H1 (cell line): ENCODE measurements at regions not wholly inside any gene's neighbourhood (a gene's known extent, or its start where the extent isn't known, plus 50 kb on each side); places are given as distances from the start of the nearest gene placed in this dataset.

Experiments used
- CTCF ChIA-PET: fragments of 300-600 bp; sonication (Branson Sonifier 250); formaldehyde crosslinking; loops from one replicate; lab custom pipeline; 2021; ENCODE audit not compliant: partially characterized antibody; lab: Charles Lee
- POLR2A ChIA-PET: fragments of 300-600 bp; sonication (Branson Sonifier 250); formaldehyde crosslinking; loops from one replicate; lab custom pipeline; 2021; ENCODE audit warnings: inconsistent platforms; ENCODE audit not compliant: partially characterized antibody; lab: Charles Lee
- DNase-seq, 2 experiments: peaks; one replicate each; pipeline versions ENCODE4 v3.0.0 to v3.0.0-alpha.2; 2010 to 2022; ENCODE audit warnings: low spot score in 2 of 2, low read depth in 1 of 2, mixed read lengths in 1 of 2
- FAIRE-seq: peaks from 2 replicates; lab custom pipeline; 2011; peaks lifted over from hg19 to GRCh38; lab: Jason Lieb, UNC
- H2AFZ ChIP-seq: 2 replicates; pipeline ENCODE4 v1.8.1; 2012; ENCODE audit warnings: low read length, inconsistent platforms
- H2AK5ac ChIP-seq: 2 replicates; pipeline ENCODE4 v1.6.1; 2013; ENCODE audit warnings: low read depth, low read length
- H2BK120ac ChIP-seq: replicated peaks from 2 replicates; pipeline ENCODE3; 2013; ENCODE audit warnings: low read depth, low read length, inconsistent platforms
- H2BK12ac ChIP-seq: 2 replicates; pipeline ENCODE4 v1.6.1; 2013; ENCODE audit warnings: low read depth, low read length
- H2BK15ac ChIP-seq: 2 replicates; pipeline ENCODE4 v1.6.1; 2013; ENCODE audit warnings: low read length
- H2BK20ac ChIP-seq: 2 replicates; pipeline ENCODE4 v1.6.1; 2013; ENCODE audit warnings: low read length
- H2BK5ac ChIP-seq: 2 replicates; pipeline ENCODE4 v1.6.1; 2013; ENCODE audit warnings: low read depth, low read length
- H3K14ac ChIP-seq: 2 replicates; pipeline ENCODE4 v1.6.1; 2013; ENCODE audit warnings: inconsistent platforms; ENCODE audit not compliant: insufficient read length
- H3K18ac ChIP-seq: 2 replicates; pipeline ENCODE4 v1.6.1; 2013; ENCODE audit warnings: low read length; ENCODE audit errors: extremely low read depth
- H3K23ac ChIP-seq: 2 replicates; pipeline ENCODE4 v1.6.1; 2013; ENCODE audit warnings: inconsistent platforms; ENCODE audit not compliant: insufficient read length
- H3K23me2 ChIP-seq: 2 replicates; pipeline ENCODE4 v1.6.1; 2013; ENCODE audit warnings: low read depth, low read length
- H3K27ac ChIP-seq: 2 replicates; pipeline ENCODE4 v1.6.1; 2011; ENCODE audit warnings: low read depth, low read length, inconsistent platforms
- H3K27me3 ChIP-seq, 4 experiments: replicated peaks in 1 of 4; 1 replicate in 1 of 4; 2 replicates in 3 of 4; pipeline versions ENCODE4 v1.6.1 to v1.8.1; 2011 to 2013; ENCODE audit warnings: low read length in 3 of 4, mild to moderate bottlenecking in 3 of 4, inconsistent platforms in 2 of 4, mixed read lengths in 2 of 4, moderate library complexity in 1 of 4; ENCODE audit not compliant: control insufficient read depth in 3 of 4, insufficient read depth in 3 of 4; ENCODE audit errors: extremely low read depth in 1 of 4
- H3K36me3 ChIP-seq, 4 experiments: 2 replicates each; pipeline versions ENCODE4 v1.6.1 to v1.8.1; 2011 to 2013; ENCODE audit warnings: mild to moderate bottlenecking in 4 of 4, low read length in 3 of 4, moderate library complexity in 2 of 4, control low read depth in 1 of 4, inconsistent platforms in 1 of 4; ENCODE audit not compliant: insufficient read depth in 4 of 4, control insufficient read depth in 2 of 4
- H3K4ac ChIP-seq: replicated peaks from 2 replicates; pipeline ENCODE3; 2013; ENCODE audit warnings: low read length, low read depth, mixed read lengths, inconsistent platforms; ENCODE audit not compliant: insufficient read length
- H3K4me1 ChIP-seq, 4 experiments: replicated peaks in 1 of 4; 1 replicate in 1 of 4; 2 replicates in 3 of 4; pipeline versions ENCODE4 v1.6.1 to v1.8.1; 2011 to 2013; ENCODE audit warnings: low read length in 3 of 4, inconsistent platforms in 2 of 4, mixed read lengths in 1 of 4; ENCODE audit not compliant: insufficient read depth in 4 of 4, control insufficient read depth in 3 of 4
- H3K4me2 ChIP-seq, 2 experiments: 2 replicates each; pipeline versions ENCODE4 v1.6.1 to v1.8.1; 2011 to 2013; ENCODE audit warnings: low read depth in 2 of 2, low read length in 2 of 2, control low read depth in 1 of 2, inconsistent platforms in 1 of 2, mild to moderate bottlenecking in 1 of 2; ENCODE audit not compliant: insufficient read depth in 1 of 2
- H3K4me3 ChIP-seq, 4 experiments: fragments of 200-600, 300-600 bp in 1 of 4; sonication (generic), shearing (Covaris generic), sonication (Bioruptor Twin) in 1 of 4; 2 replicates each; pipeline versions ENCODE4 v1.5.1 to v1.8.1; 2011 to 2016; ENCODE audit warnings: low read length in 4 of 4, low read depth in 3 of 4, control low read depth in 2 of 4, inconsistent platforms in 2 of 4, mild to moderate bottlenecking in 2 of 4, mixed read lengths in 1 of 4, moderate library complexity in 1 of 4; ENCODE audit not compliant: insufficient read depth in 2 of 4; ENCODE audit errors: extremely low read depth in 1 of 4
- H3K56ac ChIP-seq: replicated peaks from 2 replicates; pipeline ENCODE3; 2013; ENCODE audit warnings: low read depth, mild to moderate bottlenecking, mixed read lengths, low read length, inconsistent platforms; ENCODE audit not compliant: insufficient read length
- H3K79me1 ChIP-seq: 2 replicates; pipeline ENCODE4 v1.6.1; 2013; ENCODE audit warnings: low read depth, low read length, control low read depth
- H3K79me2 ChIP-seq, 2 experiments: 2 replicates each; pipeline versions ENCODE4 v1.6.1 to v1.8.1; 2012 to 2013; ENCODE audit warnings: low read length in 2 of 2, mild to moderate bottlenecking in 2 of 2, inconsistent platforms in 1 of 2; ENCODE audit not compliant: insufficient read depth in 2 of 2, control insufficient read depth in 1 of 2
- H3K9ac ChIP-seq, 4 experiments: replicated peaks in 1 of 4; 1 replicate in 1 of 4; 2 replicates in 3 of 4; pipeline versions ENCODE4 v1.6.1 to v1.8.1; 2011 to 2013; ENCODE audit warnings: low read depth in 3 of 4, low read length in 3 of 4, control low read depth in 2 of 4, mild to moderate bottlenecking in 2 of 4, moderate library complexity in 2 of 4, inconsistent platforms in 1 of 4; ENCODE audit errors: extremely low read depth in 1 of 4
- H3K9me3 ChIP-seq, 2 experiments: 2 replicates each; pipeline versions ENCODE4 v1.6.1 to v1.8.1; 2012 to 2013; ENCODE audit warnings: mild to moderate bottlenecking in 2 of 2, moderate library complexity in 2 of 2, control low read depth in 1 of 2, inconsistent platforms in 1 of 2, low read depth in 1 of 2, low read length in 1 of 2, mixed read lengths in 1 of 2; ENCODE audit not compliant: insufficient read depth in 2 of 2
- H4K20me1 ChIP-seq, 2 experiments: replicated peaks in 1 of 2; 2 replicates each; pipeline versions ENCODE3 to v1.8.1; 2011 to 2013; ENCODE audit warnings: inconsistent platforms in 2 of 2, low read length in 2 of 2, mild to moderate bottlenecking in 1 of 2; ENCODE audit not compliant: insufficient read depth in 2 of 2, control insufficient read depth in 1 of 2
- H4K5ac ChIP-seq: 2 replicates; pipeline ENCODE4 v1.6.1; 2013; ENCODE audit warnings: low read length, low read depth, mixed read lengths, inconsistent platforms; ENCODE audit not compliant: insufficient read length
- H4K8ac ChIP-seq: 2 replicates; pipeline ENCODE4 v1.8.0; 2013; ENCODE audit warnings: mild to moderate bottlenecking, moderate library complexity, low read length, inconsistent platforms; ENCODE audit not compliant: insufficient read depth; ENCODE audit errors: extremely low read depth
- H4K91ac ChIP-seq: replicated peaks from 2 replicates; pipeline ENCODE3; 2013; ENCODE audit warnings: low read length, mixed read lengths, inconsistent platforms; ENCODE audit not compliant: insufficient read length
- CHD2 ChIP-seq: IDR thresholded peaks from 2 replicates; pipeline ENCODE4 v1.6.1; 2012; ENCODE audit warnings: low read length, improper control_type of control experiment
- EP300 ChIP-seq, 2 experiments: IDR thresholded peaks; 1 replicate in 1 of 2; 2 replicates in 1 of 2; pipeline ENCODE4 v1.6.1; 2011 to 2012; ENCODE audit warnings: low read depth in 2 of 2, low read length in 2 of 2, mild to moderate bottlenecking in 2 of 2, borderline replicate concordance in 1 of 2, inconsistent platforms in 1 of 2, moderate library complexity in 1 of 2
- KDM1A ChIP-seq: fragments of 200-600, 300-600 bp; sonication (generic); IDR thresholded peaks from 2 replicates; pipeline ENCODE4 v1.7.1; 2016; ENCODE audit warnings: mild to moderate bottlenecking, low read length, borderline replicate concordance
- PHF8 ChIP-seq: fragments of 200-600 bp; sonication (generic); conservative IDR thresholded peaks from 2 replicates; pipeline ENCODE4 v1.7.1; 2012; ENCODE audit warnings: low read depth, mild to moderate bottlenecking, inconsistent platforms, low read length, moderate library complexity
- WGBS, 2 experiments: shearing (Covaris generic) in 1 of 2; methylation state at CpG; one replicate each; pipeline versions ENCODE4 v1.1.6 to v1.1.7; 2013 to 2015; ENCODE audit warnings: low lambda C conversion rate in 2 of 2, mixed read lengths in 2 of 2, inconsistent platforms in 1 of 2, low coverage in 1 of 2, missing lambda C conversion rate in 1 of 2; ENCODE audit not compliant: insufficient replicate concordance in 2 of 2, insufficient coverage in 1 of 2, insufficient read length in 1 of 2; ENCODE audit errors: extremely low coverage in 1 of 2, missing lambda C conversion rate in 1 of 2; 5-methylcytosine and 5-hydroxymethylcytosine counted together

- H3K4me1 ChIP-seq = no peaks in the 10 kb centered on the region; a peak in 2 of 7 replicates
- CTCF ChIA-PET = no interaction called here
- no peak overlapping the region for H3K9ac ChIP-seq
- H3K4me2 ChIP-seq = no peak overlapping the region
- no peak overlapping the region for H2BK120ac ChIP-seq
- H3K18ac ChIP-seq = no peak overlapping the region
- H3K79me1 ChIP-seq = no peaks in the 10 kb centered on the region
- no peak overlapping the region for H3K27ac ChIP-seq
- H4K20me1 ChIP-seq = no peaks in the 10 kb centered on the region
- DNase-seq (no peak), FAIRE-seq (no peak)
- no peaks in the 10 kb centered on the region for H3K36me3 ChIP-seq
- no peak overlapping the region for H2BK20ac ChIP-seq
- H4K5ac ChIP-seq = no peak overlapping the region
- 86% methylated on average over 1 of the region's 1 CpG; no CpG with 5 or more reads in 1 of the 2 experiments for WGBS, 2 experiments
- no peaks in the 10 kb centered on the region for H3K79me2 ChIP-seq
- no peak overlapping the region for H3K23ac ChIP-seq
- no peak overlapping the region for H3K14ac ChIP-seq
- H3K27me3 ChIP-seq = no peaks in the 10 kb centered on the region
- no peak overlapping the region for H3K4ac ChIP-seq
- H3K23me2 ChIP-seq = no peaks in the 10 kb centered on the region
- H2AK5ac ChIP-seq = no peak overlapping the region
- H4K8ac ChIP-seq = no peak overlapping the region
- H2BK12ac ChIP-seq = no peak overlapping the region
- no peak overlapping the region for H3K56ac ChIP-seq
- peaks cover 0 to 3% of the 10 kb centered on the region in 2 experiments; a peak in 1 of 4 replicates for H3K9me3 ChIP-seq
- H4K91ac ChIP-seq = no peak overlapping the region
- H3K4me3 ChIP-seq = no peak overlapping the region
- no peak overlapping the region for H2AFZ ChIP-seq
- no peak overlapping the region for H2BK15ac ChIP-seq
- H2BK5ac ChIP-seq = no peak overlapping the region
- POLR2A ChIA-PET = no interaction called here
- TF ChIP-seq EP300 (IDR thresholded peaks at IDR 0.05; ENCODE audit: borderline replicate concordance in 1 of 2, low read depth in 2 of 2, low read length in 2 of 2) = no peak
- TF ChIP-seq PHF8 = no peak
- TF ChIP-seq KDM1A = no peak
- TF ChIP-seq CHD2 = no peak
Observed at GRCh38 chr4:182010876-182011275, 232.3 kb upstream of the TENM3 start.
